Thymus (tissue), 11 donors: ENCODE measurements at regions not wholly inside any gene's neighbourhood (a gene's known extent, or its start where the extent isn't known, plus 50 kb on each side); places are given as distances from the start of the nearest gene placed in this dataset.

Source experiments
- DNase-seq, 9 donors: peaks; one replicate each; pipeline ENCODE4 v3.0.0-alpha.2; 2013; ENCODE audit warnings: low spot score in 9 of 9, low read depth in 6 of 9, missing footprints in 1 of 9
- H3K27ac ChIP-seq, 2 donors: one replicate each; pipeline ENCODE4 v1.5.1; 2013; ENCODE audit warnings: control low read depth in 1 of 2, low read depth in 1 of 2, low read length in 1 of 2, mild to moderate bottlenecking in 1 of 2, moderate library complexity in 1 of 2
- H3K27me3 ChIP-seq, 2 donors: one replicate each; pipeline ENCODE4 v1.5.1; 2013; ENCODE audit warnings: low read length in 1 of 2; ENCODE audit not compliant: control insufficient read depth in 2 of 2, insufficient read depth in 1 of 2
- H3K36me3 ChIP-seq, 2 donors: one replicate each; pipeline ENCODE4 v1.5.1; 2013; ENCODE audit warnings: low read length in 1 of 2, mild to moderate bottlenecking in 1 of 2, moderate library complexity in 1 of 2; ENCODE audit not compliant: control insufficient read depth in 2 of 2, insufficient read depth in 2 of 2
- H3K4me1 ChIP-seq, 2 donors: one replicate each; pipeline ENCODE4 v1.5.1; 2013; ENCODE audit warnings: low read length in 2 of 2; ENCODE audit not compliant: control insufficient read depth in 2 of 2, insufficient read depth in 2 of 2
- H3K4me3 ChIP-seq, 2 donors: one replicate each; pipeline ENCODE4 v1.5.1; 2013; ENCODE audit warnings: low read length in 2 of 2, control low read depth in 1 of 2, mild to moderate bottlenecking in 1 of 2
- H3K9me3 ChIP-seq, 2 donors: one replicate each; pipeline ENCODE4 v1.5.1; 2013; ENCODE audit warnings: low read length in 1 of 2, mild to moderate bottlenecking in 1 of 2; ENCODE audit not compliant: control insufficient read depth in 2 of 2, insufficient read depth in 1 of 2
- WGBS: extraction: QIAGEN DNeasy Blood & Tissue Kit; methylation state at CpG from one replicate; pipeline ENCODE4 v1.1.7; 2013; 5-methylcytosine and 5-hydroxymethylcytosine counted together
- donor health status: healthy.

DNA sequence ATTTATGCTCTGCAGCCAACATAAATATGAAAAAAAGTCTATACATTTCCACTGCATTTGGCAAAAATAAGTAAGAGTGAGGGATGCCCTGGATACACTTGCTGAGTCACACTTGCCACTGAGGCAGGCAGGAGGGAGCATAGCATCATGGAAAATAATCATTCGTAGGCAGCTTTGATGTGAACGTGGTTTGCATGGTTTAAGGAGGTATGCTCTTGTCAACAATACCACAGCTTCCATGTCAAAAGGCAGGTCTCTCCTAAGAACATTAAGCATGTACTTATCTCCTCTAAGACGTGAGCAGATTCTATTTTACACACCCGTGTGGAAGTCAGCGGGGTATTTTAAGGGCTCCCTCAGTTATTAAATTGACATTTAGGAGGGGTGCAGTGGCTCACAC lies 89.2 kb upstream of the WDR11 start:
- DNase-seq: no peak
- H3K36me3 ChIP-seq: no peaks in the 10 kb centered on the region
- no peaks in the 10 kb centered on the region for H3K9me3 ChIP-seq
- H3K27me3 ChIP-seq: no peaks in the 10 kb centered on the region
- no peak overlapping the region for H3K27ac ChIP-seq
- H3K4me3 ChIP-seq: no peak overlapping the region
- no peaks in the 10 kb centered on the region for H3K4me1 ChIP-seq
- WGBS: 84% methylated on average over 5 of the region's 5 CpGs

DNA sequence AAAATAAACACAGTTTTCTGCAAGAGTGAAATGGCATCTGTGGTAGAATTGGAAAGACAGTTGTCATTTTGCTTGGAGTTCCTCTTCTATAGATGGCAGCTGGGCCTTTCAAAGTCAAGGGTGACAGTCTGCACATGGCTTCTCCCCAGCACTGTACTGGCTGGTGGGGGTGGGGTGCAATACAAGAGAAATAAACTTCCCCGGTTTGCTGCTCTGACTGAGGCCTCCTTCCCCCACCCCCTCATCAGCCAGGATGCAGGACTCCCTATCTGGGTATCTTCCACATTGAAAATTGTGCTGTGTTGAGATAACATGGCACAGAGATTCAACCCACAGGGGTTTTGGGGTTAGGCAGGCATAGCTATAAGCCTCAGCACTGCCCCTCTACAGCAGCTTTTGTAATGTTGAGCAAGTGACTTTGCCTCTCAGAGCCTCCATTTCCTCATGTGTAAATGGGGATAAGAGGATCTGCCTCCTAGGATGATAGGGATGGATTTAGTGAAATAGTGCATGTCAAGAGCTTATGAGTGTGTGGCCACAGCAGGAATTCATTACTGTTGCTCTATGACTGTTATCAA lies 85.8 kb upstream of the WDR11 start:
- no peak for DNase-seq
- Histone ChIP-seq H3K27ac (no peak overlapping the region), H3K4me1 (no peaks in the 10 kb centered on the region), H3K27me3 (no peaks in the 10 kb centered on the region), H3K4me3 (no peak overlapping the region), H3K36me3 (no peaks in the 10 kb centered on the region), H3K9me3 (no peaks in the 10 kb centered on the region)
- 91% methylated on average over 1 of the region's 1 CpG for WGBS

DNA sequence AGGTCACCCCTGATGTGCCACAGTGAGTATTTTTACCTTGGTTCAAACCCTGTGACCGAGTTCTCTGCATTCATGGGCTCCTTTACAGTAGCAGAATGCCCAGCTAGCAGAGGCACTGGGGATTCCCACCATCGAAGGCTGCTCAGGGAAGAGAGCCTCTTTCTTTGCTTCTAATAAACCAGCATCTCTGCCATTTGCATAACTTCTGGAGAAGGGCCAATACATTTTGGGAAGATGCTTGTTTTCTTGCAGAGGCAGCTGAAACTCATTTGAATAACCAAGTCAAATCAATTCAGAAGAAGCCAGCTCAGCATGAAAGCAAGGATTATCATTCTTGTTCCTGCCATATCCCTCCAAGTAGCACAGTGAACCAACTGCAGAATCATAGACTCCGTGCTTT lies 82.9 kb upstream of the WDR11 start:
- 88% methylated on average over 3 of the region's 3 CpGs for WGBS
- Histone ChIP-seq H3K4me3 (no peak overlapping the region), H3K9me3 (no peaks in the 10 kb centered on the region)

DNA sequence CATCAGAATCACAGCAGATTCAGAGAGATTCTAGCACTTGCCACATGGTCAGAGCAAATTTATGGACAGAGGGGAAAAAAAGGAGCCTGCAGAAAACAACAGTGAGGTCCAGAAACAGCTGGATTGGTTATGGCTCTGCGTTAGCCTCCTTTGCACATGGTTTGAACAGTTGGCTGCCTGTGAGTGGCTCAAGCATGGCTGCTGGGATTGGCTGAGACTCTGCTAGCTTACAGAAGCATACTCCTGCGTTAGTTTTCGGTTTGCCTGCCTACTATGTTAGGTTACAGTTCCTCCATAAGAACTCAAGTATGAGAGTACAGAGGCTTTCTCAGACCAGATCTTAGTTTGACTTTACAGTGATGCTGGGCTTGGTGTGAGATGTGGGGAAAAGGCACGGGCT lies 80.7 kb upstream of the WDR11 start:
- H3K36me3 ChIP-seq: no peaks in the 10 kb centered on the region
- no peaks in the 10 kb centered on the region for H3K9me3 ChIP-seq
- H3K4me1 ChIP-seq: no peaks in the 10 kb centered on the region
- H3K4me3 ChIP-seq: no peak overlapping the region
- no peaks in the 10 kb centered on the region for H3K27me3 ChIP-seq
- H3K27ac ChIP-seq: no peak overlapping the region
- no peak for DNase-seq
- 95% methylated on average over 4 of the region's 4 CpGs for WGBS

More for the DNA sequence above, 82.9 kb upstream of the WDR11 start:
- no peaks in the 10 kb centered on the region for H3K27me3 ChIP-seq
- no peaks in the 10 kb centered on the region for H3K4me1 ChIP-seq
- H3K36me3 ChIP-seq: no peaks in the 10 kb centered on the region
- no peak overlapping the region for H3K27ac ChIP-seq
- DNase-seq: no peak

DNA sequence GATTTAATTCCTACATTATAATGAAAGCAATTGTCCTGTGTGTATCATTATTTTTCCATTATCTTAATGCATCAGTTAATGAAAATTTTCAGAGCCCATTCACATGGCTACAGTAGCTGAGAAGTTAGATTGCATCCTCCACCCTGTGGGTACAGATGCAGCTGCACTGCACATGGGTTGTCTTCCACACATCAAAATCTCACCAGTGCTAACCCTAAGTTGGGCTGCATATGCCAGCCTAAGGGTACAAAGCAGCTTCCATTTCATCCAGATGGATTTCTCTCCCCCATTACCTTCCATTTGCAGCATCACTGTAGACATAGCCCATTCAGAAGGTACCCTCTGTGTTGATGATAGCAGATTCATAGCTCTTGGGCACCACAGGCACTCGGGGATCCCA lies 74.7 kb upstream of the WDR11 start:
- Histone ChIP-seq H3K4me3 (no peak overlapping the region), H3K4me1 (no peaks in the 10 kb centered on the region), H3K27ac (no peak overlapping the region), H3K27me3 (no peaks in the 10 kb centered on the region), H3K36me3 (no peaks in the 10 kb centered on the region), H3K9me3 (no peaks in the 10 kb centered on the region)
- no peak for DNase-seq
- 100% methylated on average over 1 of the region's 1 CpG for WGBS

DNA sequence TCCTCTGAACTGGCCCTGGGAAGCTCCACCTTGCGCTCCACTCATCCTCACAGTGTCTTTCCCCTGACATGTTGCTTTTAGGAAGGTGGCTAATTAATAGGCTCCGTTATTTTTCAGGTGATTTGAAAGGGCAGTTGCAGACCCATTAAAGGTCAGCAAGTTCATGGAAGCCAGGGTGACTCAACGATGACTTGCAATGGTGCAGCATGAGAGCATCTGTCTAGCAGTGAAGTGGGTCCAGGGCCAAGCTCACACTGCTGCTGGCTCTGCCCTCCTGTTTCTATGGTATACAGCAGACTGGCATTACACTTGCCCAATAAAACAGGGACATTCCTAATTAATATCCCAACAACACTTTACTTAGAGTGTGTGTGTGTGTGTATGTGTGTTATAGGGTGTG lies 68.8 kb upstream of the WDR11 start:
- Histone ChIP-seq H3K27me3 (no peaks in the 10 kb centered on the region), H3K9me3 (no peaks in the 10 kb centered on the region), H3K36me3 (no peaks in the 10 kb centered on the region), H3K4me3 (no peak overlapping the region), H3K27ac (no peak overlapping the region), H3K4me1 (no peaks in the 10 kb centered on the region)
- DNase-seq: no peak
- 98% methylated on average over 3 of the region's 3 CpGs for WGBS

DNA sequence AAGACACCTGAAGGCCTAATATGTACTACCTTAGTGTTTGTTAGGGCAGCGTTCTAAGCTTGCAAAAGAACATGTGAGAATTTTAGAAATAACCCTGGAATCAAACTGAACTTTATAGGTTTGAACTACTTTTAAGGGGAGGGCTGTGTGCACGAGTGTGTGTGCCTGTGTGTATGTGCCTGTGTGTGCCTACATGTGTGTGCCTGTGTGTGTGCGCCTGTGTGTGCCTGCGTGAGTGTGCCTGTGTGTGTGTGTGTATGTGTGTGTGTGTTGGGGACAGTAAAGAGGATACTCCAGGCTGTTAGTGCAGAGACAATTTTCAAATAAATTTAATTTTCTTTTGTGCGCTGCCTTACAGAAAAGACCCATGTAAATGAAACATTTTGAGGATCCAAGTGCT lies 68.1 kb upstream of the WDR11 start:
- Histone ChIP-seq H3K4me1 (no peaks in the 10 kb centered on the region), H3K27me3 (no peaks in the 10 kb centered on the region)
- WGBS: 87% methylated on average over 5 of the region's 5 CpGs

DNA sequence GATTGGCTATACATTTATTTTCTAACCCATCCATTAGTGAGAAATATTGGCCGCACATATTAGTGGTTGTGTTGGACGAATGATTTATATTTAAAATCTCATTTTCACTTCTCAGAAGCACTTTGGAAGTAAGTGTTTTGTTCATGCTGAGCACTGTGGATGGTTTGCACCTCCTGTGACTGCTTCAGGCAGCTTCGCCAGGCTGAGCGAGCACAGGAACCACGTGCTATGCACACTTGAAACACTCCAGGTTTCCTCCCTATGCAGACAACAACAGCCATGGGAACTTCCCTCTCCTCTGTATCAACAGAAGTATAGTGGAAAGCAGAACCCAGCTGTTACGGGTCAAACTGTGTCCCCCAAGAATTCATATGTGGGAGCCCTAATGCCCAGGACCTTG lies 67.3 kb upstream of the WDR11 start:
- WGBS: 81% methylated on average over 6 of the region's 6 CpGs
- no peak overlapping the region for H3K27ac ChIP-seq
- H3K27me3 ChIP-seq: no peaks in the 10 kb centered on the region
- H3K9me3 ChIP-seq: no peaks in the 10 kb centered on the region
- no peaks in the 10 kb centered on the region for H3K36me3 ChIP-seq
- DNase-seq: no peak
- H3K4me3 ChIP-seq: no peak overlapping the region
- no peaks in the 10 kb centered on the region for H3K4me1 ChIP-seq

More for the DNA sequence above, 68.1 kb upstream of the WDR11 start:
- Histone ChIP-seq H3K9me3 (no peaks in the 10 kb centered on the region), H3K27ac (no peak overlapping the region), H3K4me3 (no peak overlapping the region), H3K36me3 (no peaks in the 10 kb centered on the region)
- no peak for DNase-seq

DNA sequence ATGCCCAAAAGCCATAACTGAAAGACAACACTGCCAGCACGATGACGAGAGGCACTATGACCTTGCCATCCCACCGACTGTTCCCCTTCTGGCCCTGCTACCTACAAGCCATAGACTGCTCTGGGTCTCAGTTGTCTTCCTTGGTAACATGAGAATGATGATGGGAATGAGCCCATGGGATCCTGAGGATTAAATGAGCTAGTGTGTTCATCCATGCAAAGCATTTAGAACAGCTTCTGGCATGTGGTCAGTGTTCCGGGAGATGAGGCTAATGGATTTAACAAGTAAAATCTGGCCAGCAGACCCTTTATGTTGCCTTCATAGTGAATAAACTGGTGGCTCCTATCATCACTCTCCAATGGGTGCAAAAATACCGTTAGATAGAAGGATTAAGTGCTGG lies 62.4 kb upstream of the WDR11 start:
- Histone ChIP-seq H3K9me3 (no peaks in the 10 kb centered on the region), H3K27me3 (no peaks in the 10 kb centered on the region), H3K4me3 (no peak overlapping the region), H3K36me3 (no peaks in the 10 kb centered on the region), H3K4me1 (no peaks in the 10 kb centered on the region), H3K27ac (no peak overlapping the region)
- DNase-seq: no peak
- 94% methylated on average over 5 of the region's 5 CpGs for WGBS
